HG02623 (cell line): ENCODE measurements at regions not wholly inside any gene's neighbourhood (a gene's known extent, or its start where the extent isn't known, plus 50 kb on each side); places are given as distances from the start of the nearest gene placed in this dataset.
"Not testable (repeated sequence)": the region's sequence is repeated elsewhere in the genome, so short reads cannot be mapped to it uniquely, and the experiment has no call there.

Experiments
- ATAC-seq: cut with Tn5 transposase; IDR thresholded peaks from one replicate; pipeline ENCODE4 v1.9.1; 2021; ENCODE audit warnings: moderate library complexity; ENCODE audit not compliant: unreplicated experiment

DNA sequence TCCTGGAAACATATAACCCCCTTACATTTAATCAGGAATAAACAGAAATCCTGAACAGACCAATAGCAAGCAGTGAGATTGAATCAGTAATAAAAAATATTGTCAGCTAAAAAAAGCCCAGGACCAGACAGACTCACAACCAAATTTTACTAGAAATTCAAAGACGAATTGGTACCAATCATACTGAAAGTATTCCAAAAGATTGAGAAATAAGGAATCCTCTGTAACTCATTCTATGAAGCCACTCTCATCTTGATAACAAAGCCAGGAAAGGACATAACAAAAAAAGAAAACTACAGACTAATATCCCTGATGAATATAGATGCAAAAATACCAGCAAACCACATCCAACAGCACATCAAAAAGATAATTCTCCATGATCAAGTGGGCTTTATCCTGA, 714.0 kb downstream of the SEMA5A start:
- ATAC-seq = no peak

DNA sequence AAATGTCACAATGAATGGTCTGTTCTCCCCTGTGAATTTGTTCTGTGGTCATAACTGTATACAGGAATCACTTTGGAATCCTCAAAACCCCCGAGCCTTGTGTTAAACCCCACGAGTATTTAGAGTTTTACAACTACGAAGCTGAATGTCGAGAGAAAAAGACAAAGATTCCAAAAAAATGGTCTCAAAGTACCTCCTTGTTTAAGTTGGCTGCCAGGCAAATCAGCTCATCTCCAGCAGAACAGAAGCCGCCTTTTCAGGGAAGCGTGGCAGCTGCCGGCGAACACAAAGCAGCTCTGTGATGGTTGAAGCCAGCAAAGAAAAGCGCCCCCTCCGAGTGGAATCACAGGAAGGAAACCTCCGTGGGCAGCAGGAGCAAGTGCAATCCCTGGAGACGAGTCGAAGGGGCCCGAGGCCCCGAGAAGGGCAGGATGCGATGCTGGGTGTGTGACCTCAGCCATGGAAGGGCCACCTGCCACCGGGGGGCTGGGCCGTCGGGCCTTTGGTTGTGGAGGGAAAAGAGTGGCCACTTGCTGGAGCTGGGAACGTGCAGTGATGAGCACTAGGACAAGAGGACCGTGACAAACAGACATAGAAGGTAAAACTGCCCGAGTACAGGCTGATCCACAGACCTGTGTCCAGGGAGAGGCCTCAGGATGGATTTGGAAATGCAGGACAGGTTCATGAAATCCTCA, 706.4 kb downstream of the SEMA5A start:
- ATAC-seq = no peak

DNA sequence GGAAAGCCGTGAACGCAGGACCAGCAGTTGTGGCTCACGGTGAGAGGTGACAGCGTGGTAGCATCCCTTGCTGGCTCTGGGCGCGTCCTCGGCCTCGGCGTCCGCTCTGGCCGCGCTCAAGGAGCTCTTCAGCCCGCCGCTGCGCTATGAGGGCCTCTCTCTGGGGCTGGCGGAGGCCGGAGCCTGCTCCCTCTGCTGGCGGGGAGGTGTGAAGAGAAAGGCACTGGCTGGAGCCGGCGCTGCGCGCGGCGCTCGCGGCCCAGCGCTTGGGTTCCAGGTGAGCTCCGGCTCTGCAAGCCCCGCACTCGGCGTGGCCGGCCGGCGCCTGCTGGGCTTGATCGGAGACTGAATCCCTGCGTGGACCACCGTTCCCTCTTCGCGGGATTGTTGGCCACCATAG, 705.6 kb downstream of the SEMA5A start:
- no peak for ATAC-seq

DNA sequence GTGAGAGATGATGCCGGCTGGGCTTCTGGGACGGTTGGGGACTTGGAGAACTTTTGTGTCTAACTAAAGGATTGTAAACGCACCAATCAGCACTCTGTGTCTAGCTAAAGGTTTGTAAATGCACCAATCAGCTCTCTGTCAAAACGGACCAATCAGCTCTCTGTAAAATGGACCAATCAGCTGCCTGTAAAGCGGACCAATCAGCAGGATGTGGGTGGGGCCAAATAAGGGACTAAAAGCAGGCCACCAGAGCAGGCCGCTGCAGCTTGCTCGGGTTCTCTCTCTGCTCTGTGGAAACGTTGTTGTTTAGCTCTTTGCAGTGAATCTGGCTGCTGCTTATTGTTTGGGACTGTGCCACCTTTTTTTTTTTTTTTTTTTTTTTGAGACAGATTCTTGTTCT, 705.1 kb downstream of the SEMA5A start:
- ATAC-seq = not testable (repeated sequence)

DNA sequence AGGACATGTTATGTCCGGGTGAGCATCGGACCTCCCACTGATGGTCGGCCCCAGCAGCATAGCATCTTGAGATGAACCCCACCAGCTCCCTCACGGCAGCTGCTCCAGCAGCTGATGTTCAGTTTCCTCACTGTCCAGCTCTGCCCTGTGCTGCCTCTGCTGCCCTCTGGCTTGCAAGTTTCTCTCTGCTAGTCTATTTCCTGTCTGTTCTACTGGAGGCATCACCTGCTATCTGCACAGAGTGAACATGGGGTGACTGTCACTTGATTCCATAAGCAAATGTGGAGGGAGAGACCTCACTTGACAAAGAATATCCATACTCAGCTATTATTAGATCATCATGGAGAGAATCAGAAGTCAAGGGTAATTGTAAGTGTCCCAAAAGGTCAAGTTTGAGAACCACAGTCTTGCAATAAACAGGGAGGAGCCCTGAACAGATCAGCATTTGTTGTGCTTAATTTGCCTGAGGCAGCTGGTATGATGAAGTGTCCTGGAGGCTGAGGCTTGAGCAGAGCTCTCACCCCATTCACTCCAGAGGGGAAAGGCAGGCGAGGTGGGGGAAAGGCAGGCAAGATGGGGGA, 702.8 kb downstream of the SEMA5A start:
- no peak for ATAC-seq

DNA sequence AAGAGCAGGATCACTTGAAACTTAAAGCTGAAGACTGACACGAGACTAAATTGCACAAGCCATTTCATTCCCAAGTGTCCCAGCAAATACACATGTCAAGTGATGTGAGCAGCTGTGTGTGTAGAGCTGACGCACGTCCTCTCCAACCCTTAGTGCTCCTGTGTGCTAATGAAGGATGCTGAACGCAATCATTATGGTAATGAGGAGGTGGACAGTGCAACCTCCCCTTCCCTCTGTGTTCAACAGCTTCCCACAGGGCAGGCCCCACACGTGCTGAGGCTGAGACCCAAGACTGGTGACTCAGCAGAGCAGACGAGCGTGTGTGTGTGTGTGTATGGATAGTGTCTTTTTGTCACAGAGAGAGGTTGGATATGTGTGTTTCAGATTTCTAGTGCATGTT, 702.1 kb downstream of the SEMA5A start:
- ATAC-seq = no peak

DNA sequence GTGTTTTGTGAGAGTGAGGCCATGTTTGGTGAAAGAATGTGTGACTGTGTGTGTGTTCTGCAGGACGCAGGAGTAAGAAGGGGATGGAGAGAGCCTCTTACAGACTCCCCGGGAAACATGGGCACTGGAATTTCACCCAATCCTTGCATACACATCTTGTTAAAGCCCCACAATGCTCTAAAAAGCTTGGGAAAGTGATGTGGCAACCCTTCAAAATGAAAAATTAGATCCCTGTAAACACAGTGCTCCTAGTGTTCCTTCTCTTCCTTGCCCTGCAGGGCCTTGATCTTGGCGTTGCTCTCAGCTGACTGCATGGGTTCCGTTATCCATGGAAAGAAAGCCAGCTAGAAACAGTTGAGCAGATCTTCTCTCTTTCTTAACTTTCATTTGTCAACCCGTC, 701.7 kb downstream of the SEMA5A start:
- no peak for ATAC-seq

DNA sequence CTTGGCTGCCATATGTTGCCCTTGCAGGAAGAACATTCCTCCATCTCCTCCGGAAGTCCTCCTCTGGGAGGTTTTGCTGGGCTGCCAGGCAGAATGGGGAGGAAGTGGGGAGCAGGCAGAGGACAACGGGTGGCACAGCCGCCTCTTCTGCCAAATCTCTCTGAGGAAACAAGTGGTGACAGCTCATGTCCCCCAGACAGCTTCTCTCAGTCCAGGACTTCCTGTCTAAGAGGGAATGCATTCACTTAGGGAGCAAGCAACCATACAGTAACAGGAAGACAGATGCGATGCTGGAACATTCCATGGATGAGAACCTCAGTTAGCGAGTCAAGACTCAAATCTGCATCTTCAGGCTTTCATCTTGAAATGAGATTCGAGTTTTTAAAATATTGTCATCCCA, 701.0 kb downstream of the SEMA5A start:
- ATAC-seq = no peak

DNA sequence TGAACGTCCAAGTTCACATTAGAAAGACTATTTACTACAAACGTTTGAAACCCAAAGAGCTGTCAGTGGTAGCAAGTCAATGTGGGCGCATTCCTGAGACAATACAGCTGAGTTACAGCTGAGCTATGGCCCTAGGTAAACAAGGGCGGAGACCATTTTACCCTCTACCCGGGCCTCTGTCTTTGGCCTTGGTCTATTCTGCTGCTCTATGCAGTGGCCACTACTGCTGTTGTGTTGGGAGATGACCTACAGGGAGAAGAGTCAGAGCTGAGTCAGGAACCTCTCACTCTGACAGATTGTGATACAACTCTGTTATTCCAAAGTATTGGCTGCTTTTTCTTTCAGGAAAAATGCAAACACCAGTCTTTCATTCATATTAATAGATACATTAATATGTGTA, 700.6 kb downstream of the SEMA5A start:
- no peak for ATAC-seq

DNA sequence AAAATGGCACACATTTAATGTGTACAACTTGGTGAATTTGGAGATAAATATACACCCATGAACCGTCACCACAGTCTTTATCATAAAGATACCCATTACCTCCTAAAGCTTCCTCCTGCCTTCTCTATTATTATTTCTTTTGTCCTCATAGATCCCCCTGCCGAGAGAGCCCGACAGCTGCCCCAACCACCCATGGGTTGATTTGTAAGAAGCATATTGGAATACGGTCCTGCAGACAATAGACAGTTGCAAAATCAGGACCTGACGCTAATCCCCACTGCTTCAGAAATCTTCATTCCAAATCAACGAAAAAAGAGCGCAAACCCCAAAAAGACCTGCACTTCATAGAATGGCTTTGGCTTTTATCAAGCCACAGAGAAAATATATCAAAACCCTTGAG, 697.5 kb downstream of the SEMA5A start:
- no peak for ATAC-seq

DNA sequence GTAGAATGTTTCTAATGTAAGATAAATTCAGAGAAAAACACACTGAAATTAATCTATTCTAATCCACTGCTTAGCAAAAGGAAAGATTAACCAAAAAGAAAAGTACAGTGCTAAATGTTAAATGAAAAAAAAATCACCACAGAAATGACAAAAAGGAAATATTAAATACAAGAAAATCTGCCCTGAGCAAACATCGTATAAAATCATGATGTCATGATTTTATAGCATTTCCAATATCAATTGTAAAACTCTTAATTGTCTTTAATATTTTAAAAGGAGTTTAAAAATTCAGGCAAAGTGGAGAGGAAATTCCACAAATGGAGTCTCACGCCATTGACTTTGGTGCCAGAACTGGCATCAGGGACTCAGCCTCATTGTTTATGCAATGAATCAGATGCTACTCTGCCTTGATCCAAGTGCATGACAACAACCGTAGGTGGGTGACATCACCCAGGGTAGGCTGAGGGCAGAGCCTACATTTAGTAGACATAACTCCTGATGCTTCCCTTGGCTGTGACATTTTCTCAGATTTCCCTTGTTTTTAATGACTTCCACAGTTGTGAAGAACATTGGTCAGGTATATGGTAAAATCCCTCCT, 696.8 kb downstream of the SEMA5A start:
- no peak for ATAC-seq

DNA sequence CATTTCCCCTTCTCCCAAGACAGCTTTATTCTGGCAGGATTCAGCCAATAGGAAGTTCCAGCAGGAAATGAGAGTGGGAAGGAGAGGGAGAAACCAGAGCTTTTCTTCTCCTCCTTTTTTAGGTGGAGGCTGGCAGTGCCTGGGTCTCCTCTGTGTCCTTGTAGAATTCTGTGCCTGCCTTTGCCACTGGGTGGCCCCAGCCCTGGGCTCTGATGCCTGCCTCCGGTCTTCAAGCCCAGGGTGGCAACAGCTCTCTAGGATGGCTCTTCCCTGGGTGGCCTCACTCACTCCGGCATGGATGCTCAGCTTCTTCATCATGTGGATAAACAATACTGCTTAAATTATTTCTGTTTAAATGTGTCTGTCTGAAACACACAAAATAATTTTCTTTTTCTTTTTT, 694.8 kb downstream of the SEMA5A start:
- no peak for ATAC-seq

DNA sequence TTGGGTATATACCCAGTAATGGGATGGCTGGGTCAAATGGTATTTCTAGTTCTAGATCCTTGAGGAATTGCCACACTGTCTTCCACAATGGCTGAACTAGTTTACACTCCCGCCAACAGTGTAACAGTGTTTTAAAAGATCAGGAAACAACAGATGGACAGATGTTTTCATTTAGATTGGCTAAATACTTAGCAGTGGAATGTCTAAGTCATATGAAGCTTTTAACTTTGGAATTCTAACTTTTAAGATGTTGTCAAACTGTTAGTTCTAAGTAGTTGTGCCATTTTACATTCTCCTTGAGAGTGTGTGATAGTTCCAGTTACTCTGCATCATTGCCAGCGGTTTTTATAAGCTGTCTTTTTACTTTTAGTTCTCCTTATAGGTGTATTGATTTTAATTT, 688.8 kb downstream of the SEMA5A start:
- no peak for ATAC-seq

DNA sequence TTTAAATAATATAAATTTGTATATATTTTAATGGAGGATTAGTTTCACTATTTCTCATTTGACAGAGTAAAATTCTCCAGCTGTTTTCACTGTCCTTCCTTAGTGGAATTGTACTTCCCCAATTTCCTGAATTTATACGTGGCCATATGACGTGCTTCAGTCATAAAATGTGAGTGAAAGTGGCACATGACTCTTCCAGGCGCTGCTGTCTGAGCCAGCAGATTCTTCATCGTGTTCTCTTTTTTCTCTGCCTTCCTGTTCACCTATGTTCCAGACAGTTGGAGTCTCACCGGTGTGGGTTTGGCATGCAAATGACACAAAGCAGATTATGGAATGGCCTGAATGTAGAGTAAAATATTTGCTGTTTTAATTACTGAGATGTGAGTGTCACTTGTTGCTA, 684.1 kb downstream of the SEMA5A start:
- no peak for ATAC-seq

DNA sequence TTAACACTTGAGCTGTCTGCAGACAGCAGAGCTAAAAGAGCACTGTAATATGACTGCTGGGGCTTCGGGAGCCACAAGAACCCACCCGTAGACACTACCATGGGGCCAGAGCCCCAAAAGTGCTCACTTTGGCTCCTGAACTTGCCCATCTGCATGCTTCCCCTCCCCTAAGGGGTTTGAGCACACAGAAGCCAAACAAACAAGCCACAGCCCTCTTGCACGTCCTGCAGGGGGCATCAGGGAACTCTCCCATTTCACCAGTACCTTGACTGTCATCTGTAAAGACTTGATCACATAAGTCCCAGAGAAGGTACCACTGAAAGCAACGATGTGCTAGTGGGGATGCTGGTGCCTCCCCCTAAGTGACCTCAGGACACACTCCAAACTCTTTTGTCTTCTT, 681.8 kb downstream of the SEMA5A start:
- ATAC-seq = no peak

DNA sequence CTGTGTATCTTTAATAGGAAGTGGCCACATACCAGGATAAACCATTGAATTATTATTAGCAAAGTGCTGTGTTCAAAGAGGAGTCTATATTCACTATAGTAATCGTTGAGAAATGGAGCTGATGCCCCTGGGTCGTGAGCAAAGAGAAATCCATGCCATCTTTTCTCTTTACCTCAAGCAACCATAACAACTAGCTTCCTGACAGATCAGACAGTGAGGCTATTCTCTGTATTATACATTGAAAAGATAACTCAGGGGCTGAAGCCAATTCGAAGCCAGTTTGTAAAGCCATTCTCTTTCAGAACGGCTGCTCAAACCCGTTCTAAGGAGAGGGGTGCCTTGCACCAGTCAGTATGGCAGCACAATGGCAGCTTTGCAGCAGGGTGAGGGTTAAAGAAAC, 680.6 kb downstream of the SEMA5A start:
- ATAC-seq = no peak

DNA sequence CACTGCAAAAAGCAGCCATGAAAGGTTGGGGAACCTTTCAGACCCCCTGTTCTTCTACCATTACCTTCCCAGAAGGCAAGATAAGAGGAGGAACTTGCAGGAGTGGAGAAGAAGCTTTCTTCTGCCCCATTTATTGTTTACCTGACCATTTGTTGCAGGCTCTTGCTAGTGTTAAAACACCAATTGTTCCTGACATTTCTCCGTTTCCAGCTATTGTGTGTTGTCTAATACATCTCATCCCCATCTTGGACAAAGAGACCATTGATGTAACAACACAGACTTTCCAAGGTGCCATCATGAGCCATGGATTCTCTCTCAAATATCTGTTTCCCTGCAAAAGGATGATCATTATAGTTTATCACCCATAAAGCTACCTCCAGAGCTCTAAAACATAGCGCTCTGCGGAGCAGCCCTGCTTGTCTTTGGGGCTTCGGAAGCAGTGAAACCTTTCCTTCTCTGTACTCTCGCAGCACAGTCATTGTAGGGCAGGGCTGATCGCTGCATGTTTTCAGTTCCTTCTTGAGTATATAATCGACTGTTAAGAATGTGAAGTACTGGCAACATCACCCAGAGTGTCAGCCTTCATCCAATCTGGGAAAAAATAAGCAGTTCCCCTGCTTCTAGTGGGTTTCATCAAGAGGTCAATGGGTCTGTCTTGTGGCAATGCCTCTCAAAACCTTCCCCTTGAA, 680.0 kb downstream of the SEMA5A start:
- ATAC-seq = no peak

DNA sequence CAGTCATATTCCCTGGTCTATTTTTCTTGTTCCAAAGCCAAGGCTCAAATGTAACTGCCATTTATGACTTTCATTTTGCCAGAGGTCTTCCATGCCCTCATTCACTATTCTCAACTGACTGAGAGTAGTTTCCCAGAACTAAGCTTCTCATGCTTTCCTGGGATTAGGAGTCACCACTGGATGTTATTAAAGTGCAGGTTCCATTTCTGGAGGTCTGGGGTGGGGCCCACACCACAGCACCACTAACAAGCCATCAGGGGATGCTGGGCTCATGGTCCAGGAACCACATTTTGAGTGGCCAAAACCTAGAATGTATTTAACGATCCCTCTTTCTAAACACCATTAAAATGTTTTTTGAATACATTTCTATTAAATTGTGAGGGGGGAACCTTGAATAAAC, 677.6 kb downstream of the SEMA5A start:
- no peak for ATAC-seq

DNA sequence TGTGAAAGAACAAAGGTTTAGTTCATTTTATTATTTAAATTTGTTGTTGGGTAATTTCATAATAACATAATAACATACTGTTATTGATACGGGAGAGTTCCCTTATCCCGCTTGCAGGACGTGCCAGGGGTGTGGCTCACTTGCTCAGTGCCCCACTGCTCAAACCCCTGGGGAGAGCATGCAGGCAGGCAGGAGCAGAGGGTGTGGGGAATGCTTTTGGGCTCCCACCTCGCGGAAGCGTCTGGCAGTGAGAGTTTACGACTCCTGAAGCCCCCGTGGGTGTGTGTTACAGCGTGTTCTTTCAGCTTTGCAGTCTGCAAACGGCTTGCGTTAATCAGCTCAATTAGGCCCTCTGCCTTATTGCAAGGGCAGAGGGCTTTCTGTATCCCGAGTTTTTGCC, 675.9 kb downstream of the SEMA5A start:
- ATAC-seq = no peak

DNA sequence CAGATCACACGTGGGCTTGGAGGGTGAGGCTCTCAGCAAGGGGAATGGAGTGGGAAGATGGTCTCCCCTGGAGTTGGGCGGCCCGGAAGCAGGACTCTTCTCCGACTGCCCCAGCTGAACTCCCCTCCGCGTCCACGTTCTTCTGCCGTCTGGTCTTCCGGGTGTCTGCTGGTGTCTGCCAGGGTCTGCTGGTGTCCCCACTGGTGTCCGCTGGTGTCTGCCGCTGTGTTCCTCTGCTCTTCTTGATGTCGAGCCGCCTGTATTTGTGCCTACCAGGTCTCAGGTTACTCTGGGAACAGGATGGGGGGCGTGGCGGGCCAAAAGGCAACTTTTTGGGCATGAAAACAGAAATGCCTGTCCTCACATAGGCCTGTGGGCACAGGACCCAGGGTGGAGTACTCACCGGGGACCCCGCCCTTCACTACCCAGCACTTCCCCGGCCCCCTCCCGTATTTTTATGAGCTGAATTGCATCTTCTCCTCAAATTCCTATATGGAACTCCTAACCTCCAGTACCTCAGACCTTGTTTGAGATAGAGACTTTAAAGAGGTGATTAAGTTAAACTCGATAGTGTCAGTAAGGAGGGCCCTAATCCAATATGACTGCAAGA, 675.4 kb downstream of the SEMA5A start:
- ATAC-seq = no peak

DNA sequence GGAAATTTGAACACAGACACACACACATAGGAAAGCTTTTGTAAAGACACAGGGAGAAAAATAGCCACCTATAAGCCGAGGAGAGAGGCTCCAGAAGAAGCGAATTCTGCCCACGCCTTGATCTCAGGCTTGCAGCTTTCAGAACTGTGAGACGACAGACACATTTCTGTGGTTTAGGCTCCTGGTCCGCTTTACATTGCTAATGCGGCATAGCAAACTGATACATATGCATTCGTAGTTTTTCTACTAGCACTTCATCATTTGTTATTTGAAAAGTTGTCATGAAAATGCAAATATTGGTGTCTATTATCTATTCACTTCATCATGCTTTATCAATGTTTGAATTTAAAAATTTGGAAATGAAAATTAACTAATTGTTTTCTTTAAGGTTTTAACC, 674.9 kb downstream of the SEMA5A start:
- no peak for ATAC-seq

DNA sequence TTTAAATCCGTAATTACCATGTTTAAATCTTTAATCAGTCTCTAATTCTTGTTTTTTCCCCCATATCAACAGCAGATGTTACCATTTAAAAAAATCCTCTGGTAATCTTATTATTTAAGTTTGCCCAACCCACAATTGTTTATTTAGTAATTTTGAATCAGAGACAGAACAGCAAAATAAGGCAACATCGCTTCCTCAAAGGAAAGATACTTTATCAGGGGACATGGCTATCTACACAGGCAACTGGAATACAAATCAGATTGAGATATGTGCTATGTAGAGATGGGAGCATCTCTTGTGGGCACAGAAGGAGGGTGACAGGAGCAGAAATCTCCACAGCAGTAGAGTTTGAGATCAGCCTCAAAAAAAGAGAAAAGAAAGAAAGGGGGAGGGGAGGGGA, 674.4 kb downstream of the SEMA5A start:
- ATAC-seq = no peak
